HG02884 (cell line): ENCODE measurements at regions not wholly inside any gene's neighbourhood (a gene's known extent, or its start where the extent isn't known, plus 50 kb on each side); places are given as distances from the start of the nearest gene placed in this dataset.

Source experiments
- ATAC-seq: cut with Tn5 transposase; IDR thresholded peaks from one replicate; pipeline ENCODE4 v1.9.1; 2021; ENCODE audit warnings: mild to moderate bottlenecking, moderate library complexity; ENCODE audit not compliant: unreplicated experiment

DNA sequence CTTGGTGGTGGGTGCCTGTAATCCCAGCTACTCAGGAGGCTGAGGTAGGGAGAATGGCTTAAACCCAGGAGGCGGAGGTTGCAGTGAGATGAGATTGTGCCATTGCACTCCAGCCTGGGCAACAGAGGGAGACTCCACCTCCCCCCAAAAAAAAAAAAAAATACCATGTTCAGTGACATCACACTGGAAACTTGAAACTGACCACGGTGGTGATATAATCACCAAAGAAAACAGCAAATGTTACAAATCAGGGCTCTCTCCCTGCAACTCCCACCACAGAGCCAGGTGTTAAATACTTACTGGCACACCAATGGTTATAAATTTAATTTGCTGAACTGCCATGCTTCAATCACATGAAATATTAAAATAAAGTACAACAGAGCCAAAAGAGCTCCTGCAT is 81.4 kb downstream of the ZNF608 start:
- ATAC-seq, result no peak

DNA sequence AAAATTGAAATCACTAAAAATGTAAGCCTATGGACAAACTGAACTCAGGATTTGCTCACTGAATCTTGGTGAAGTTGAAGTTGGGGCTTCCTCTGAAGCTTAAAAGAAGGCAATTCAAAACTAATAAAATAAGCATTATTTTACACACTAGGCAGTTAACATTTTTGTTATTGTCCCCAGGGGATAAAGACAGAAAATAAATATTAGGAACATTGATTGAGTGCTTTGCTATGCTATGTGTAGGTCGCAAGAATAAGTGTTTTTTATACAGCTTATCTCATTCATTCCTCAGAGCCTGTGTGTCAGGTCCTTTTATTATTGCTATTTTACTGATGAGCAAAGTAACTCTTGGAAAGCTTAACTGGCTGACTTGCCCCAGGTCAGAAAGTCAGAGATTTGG is 82.2 kb downstream of the ZNF608 start:
- no peak for ATAC-seq

GRCh38 chr5:124663101-124663506 is 83.3 kb downstream of the ZNF608 start:
- ATAC-seq, result no peak

GRCh38 chr5:124662181-124662781 is 84.2 kb downstream of the ZNF608 start:
- no peak for ATAC-seq

- no peak for ATAC-seq
Measured at GRCh38 chr5:124661317-124662141, 84.9 kb downstream of the ZNF608 start.

- ATAC-seq, result no peak
Measured at GRCh38 chr5:124660229-124661093, 86.0 kb downstream of the ZNF608 start.

- ATAC-seq, result no peak
Measured at GRCh38 chr5:124659798-124660197, 86.6 kb downstream of the ZNF608 start.

- ATAC-seq, result no peak
Measured at GRCh38 chr5:124658867-124659557, 87.4 kb downstream of the ZNF608 start.

- ATAC-seq, result no peak
Measured at GRCh38 chr5:124655921-124656511, 90.4 kb downstream of the ZNF608 start.

- no peak for ATAC-seq
Measured at GRCh38 chr5:124655251-124655917, 91.1 kb downstream of the ZNF608 start.

DNA sequence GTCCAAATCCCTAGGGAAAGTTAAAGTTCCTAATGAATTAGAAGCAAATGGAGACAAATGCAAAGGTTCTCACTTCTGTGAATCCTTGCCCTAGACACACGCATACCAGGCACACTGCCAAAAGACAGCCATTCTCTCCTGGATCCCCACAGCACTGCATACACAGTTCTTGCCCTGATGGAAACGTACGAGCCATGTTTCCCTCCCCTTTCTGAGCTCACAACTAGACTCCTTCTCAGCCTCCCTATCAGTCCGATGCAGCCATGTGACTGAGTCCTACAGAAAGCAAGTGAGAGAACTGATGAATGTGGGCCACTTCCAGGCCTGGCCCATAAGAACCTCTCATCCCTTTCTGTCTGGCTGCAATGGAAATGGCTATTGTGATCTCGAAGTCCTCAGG is 92.0 kb downstream of the ZNF608 start:
- ATAC-seq, result no peak

GRCh38 chr5:124653666-124654065 is 92.8 kb downstream of the ZNF608 start:
- ATAC-seq, result no peak

DNA sequence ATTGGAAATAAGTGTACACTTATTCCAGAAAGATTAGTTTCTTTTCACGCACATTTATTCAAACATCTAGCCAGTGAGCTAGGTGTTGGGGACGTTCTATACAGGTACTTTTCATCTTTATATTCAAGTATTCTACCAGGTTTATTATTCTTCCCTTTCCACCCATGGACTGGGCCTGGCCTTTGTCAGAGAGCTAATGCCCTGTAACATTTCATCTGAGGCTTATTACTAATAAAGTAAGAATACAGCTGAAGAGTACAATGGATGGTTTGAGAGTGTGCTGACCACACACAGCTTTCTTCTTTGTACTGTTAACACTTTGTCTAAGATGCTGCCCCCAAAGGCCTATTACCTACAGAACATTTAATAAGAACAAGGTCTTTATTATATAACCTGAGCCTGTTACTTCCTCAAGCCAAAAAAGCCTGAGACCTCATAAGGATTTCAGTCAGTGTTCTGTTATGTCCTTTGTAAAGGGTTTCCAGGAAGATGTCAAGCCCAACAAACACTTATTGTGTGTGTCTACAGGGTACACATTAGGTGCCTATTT is 93.5 kb downstream of the ZNF608 start:
- ATAC-seq, result no peak

DNA sequence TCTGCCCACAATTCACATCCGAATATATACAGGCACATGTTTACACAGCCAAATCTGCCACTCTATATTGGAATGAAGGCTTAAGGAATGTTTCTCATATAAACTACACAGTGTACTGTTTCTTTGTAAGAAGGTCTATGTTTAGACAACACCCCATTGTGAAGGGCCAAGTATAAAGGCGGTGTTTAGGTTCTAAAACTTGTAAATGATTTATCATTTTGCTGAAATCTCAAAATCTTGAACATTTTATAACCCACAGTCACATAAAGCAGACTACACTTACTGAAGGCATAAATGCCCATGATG is 94.0 kb downstream of the ZNF608 start:
- no peak for ATAC-seq

GRCh38 chr5:124651663-124652513 is 94.6 kb downstream of the ZNF608 start:
- ATAC-seq, result peak; percentile 27

- ATAC-seq, result no peak
Measured at GRCh38 chr5:124650951-124651662, 95.3 kb downstream of the ZNF608 start.

DNA sequence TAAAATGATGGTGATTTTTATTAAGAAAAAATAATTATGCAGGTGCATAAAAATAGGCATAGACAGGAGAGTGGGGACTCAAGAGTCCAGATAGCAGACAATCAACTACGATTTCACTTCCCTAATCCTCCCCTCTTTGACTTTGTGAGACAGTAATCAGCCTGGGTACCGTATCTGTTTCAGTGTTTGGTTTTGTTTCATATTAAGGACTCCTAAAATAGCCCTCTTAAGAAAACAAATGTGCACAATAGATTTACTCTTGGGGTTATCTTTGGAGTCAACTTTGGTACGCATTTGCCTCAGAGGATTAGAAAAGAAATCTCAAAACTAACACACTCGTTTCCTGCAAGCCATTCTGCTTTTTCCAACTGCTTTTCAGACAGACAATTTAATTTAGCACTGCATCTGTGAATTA is 96.3 kb downstream of the ZNF608 start:
- ATAC-seq, result peak; percentile 57

DNA sequence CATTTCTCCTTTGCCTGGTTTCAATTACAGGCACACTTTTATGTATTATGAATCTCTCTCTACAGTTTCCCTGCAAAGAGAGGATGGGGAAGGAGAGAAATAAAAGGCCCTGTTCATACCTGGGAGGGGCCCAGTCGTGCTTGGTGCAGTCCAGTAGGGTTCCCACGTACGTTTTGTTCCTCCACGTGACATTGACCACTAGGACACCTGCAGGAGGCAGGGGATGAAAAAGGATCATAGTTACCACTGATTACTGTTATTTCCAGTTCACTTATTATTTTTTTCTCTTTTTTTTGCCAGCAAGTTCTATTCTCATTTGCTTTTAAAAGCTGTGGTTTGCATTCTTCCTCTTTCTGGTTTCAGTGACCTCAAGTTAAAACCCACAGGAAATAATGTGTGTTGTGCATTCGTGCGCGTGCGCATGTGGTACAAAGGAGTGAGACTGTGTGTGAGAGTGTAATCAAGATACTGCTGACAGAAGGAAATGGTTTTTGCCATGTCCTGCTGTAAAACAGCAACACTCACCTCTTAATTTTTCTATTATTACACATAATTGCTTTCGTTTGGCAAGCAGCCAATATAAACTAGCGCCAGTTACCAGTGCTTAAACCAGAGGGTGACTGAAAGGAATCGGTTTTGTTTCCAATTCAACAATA is 96.8 kb downstream of the ZNF608 start:
- peak; percentile 77 for ATAC-seq
